ENCODE measurements at regions not wholly inside any gene's neighbourhood (a gene's known extent, or its start where the extent isn't known, plus 50 kb on each side); places are given as distances from the start of the nearest gene placed in this dataset.

DNA sequence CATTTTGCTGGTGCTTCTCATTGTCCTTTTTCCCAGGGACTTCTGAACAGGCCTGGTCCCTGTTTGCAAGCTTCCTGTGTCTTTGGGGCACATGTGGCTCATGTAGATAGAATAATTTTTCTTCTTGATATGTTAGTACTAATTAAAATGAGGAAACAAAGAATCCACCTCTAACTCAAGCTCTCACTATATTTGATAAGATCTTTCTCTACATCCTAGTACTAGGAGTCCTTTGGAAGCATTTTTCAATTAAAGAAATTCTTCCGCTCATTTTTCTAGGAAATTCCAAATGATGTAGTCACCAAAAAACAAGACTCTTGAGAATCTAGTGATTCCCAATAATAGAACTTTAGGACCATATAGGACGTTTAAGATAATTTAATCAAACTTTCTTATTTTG, 165.3 kb downstream of the SEC61B start:
- no peak for TF ChIP-seq GATA3 (IDR thresholded peaks at IDR 0.05; ENCODE audit: low read depth, low read length)
- no peak for TF ChIP-seq GATA2 (IDR thresholded peaks at IDR 0.05; ENCODE audit: low read depth, low read length)
